Gastrocnemius medialis (tissue), 4 donors: ENCODE measurements at regions not wholly inside any gene's neighbourhood (a gene's known extent, or its start where the extent isn't known, plus 50 kb on each side); places are given as distances from the start of the nearest gene placed in this dataset.

Experiments
- ATAC-seq, 2 donors: fragments of 150-250 bp; one replicate each; pipeline ENCODE4 v1.9.1; 2016
- DNase-seq, 2 donors: peaks; one replicate each; pipeline ENCODE4 v3.0.0-alpha.2; 2019
- H3K27ac ChIP-seq, 4 donors: fragments of 200-600 bp; sonication (generic); 1 replicate in 1 of 4; 2 replicates in 3 of 4; pipeline ENCODE4 v1.5.1; 2016 to 2018; ENCODE audit warnings: mild to moderate bottlenecking in 2 of 4, moderate library complexity in 1 of 4
- H3K27me3 ChIP-seq, 3 donors: fragments of 200-600 bp; sonication (generic) in 2 of 3; 1 replicate in 1 of 3; 2 replicates in 2 of 3; pipeline versions ENCODE4 v1.5.1 to v1.6.0; 2016 to 2019; ENCODE audit warnings: mild to moderate bottlenecking in 1 of 3, moderate library complexity in 1 of 3
- H3K36me3 ChIP-seq, 2 donors: fragments of 200-600 bp; sonication (generic) in 1 of 2; one replicate each; pipeline ENCODE4 v1.5.1; 2017 to 2018
- H3K4me1 ChIP-seq, 2 donors: fragments of 200-600 bp; sonication (generic) in 1 of 2; one replicate each; pipeline ENCODE4 v1.5.1; 2016 to 2017; ENCODE audit warnings: mild to moderate bottlenecking in 2 of 2
- H3K4me3 ChIP-seq, 4 donors: fragments of 200-600 bp; sonication (generic) in 3 of 4; 1 replicate in 1 of 4; 2 replicates in 3 of 4; pipeline ENCODE4 v1.5.1; 2016 to 2019; ENCODE audit warnings: mild to moderate bottlenecking in 2 of 4
- H3K9me3 ChIP-seq, 3 donors: fragments of 200-600 bp; sonication (generic) in 2 of 3; 1 replicate in 1 of 3; 2 replicates in 2 of 3; pipeline ENCODE4 v1.5.1; 2016 to 2019
- CTCF ChIP-seq, 5 experiments: fragments of 450-650 bp in 3 of 5; fragments of 200-600 bp in 2 of 5; sonication (generic) in 2 of 5; IDR thresholded peaks in 4 of 5; conservative IDR thresholded peaks in 1 of 5; 1 replicate in 4 of 5; 2 replicates in 1 of 5; pipeline ENCODE4 v1.5.1; 2016 to 2019; ENCODE audit warnings: antibody characterized with exemption in 5 of 5, mild to moderate bottlenecking in 3 of 5, moderate library complexity in 3 of 5
- POLR2A ChIP-seq, 2 donors: fragments of 450-650 bp; IDR thresholded peaks; one replicate each; pipeline ENCODE4 v1.6.1; 2017; ENCODE audit warnings: antibody characterized with exemption in 2 of 2, mild to moderate bottlenecking in 2 of 2, moderate library complexity in 2 of 2
- in situ Hi-C, 4 donors: fragments of 200-750 bp; cut with MboI; loops; one replicate each; pipeline versions ENCODE4 v1.15.0 to v1.8.0; 2017; ENCODE audit warnings: low sequenced_read_pairs in 4 of 4
- intact Hi-C: fragments of 100-400 bp; cut with DNase I; formaldehyde crosslinking; loops from one replicate; pipeline ENCODE4 v1.15.1; 2023; ENCODE audit warnings: low total_unique reads

GRCh38 chr5:138654281-138654867 lies 79.2 kb upstream of the HSPA9 start:
- ATAC-seq (no peak), DNase-seq (no peak)
- H3K4me1 ChIP-seq = no peaks in the 10 kb centered on the region
- no peak overlapping the region for H3K27ac ChIP-seq
- no peak overlapping the region for H3K4me3 ChIP-seq
- TF ChIP-seq POLR2A (IDR thresholded peaks at IDR 0.05) (no peak), CTCF (IDR thresholded peaks at IDR 0.05 in 4 of 5, conservative IDR thresholded peaks at IDR 0.05 in 1 of 5) (no peak)
- intact Hi-C loops (no loop called here), in situ Hi-C loops (no loop called here)
- no peaks in the 10 kb centered on the region for H3K36me3 ChIP-seq
- H3K27me3 ChIP-seq = no peaks in the 10 kb centered on the region
- no peaks in the 10 kb centered on the region for H3K9me3 ChIP-seq

GRCh38 chr5:138653502-138653901 lies 78.3 kb upstream of the HSPA9 start:
- no peak for DNase-seq
- H3K4me1 ChIP-seq = no peaks in the 10 kb centered on the region
- intact Hi-C loops (no loop called here), in situ Hi-C loops (no loop called here)
- H3K27me3 ChIP-seq = no peaks in the 10 kb centered on the region
- no peak overlapping the region for H3K4me3 ChIP-seq
- no peak for ATAC-seq
- no peak overlapping the region for H3K27ac ChIP-seq
- H3K36me3 ChIP-seq = no peaks in the 10 kb centered on the region
- TF ChIP-seq CTCF (IDR thresholded peaks at IDR 0.05 in 4 of 5, conservative IDR thresholded peaks at IDR 0.05 in 1 of 5) = no peak
- TF ChIP-seq POLR2A (IDR thresholded peaks at IDR 0.05) = no peak
- H3K9me3 ChIP-seq = no peaks in the 10 kb centered on the region

- no peak for TF ChIP-seq CTCF (IDR thresholded peaks at IDR 0.05 in 4 of 5, conservative IDR thresholded peaks at IDR 0.05 in 1 of 5)
- TF ChIP-seq POLR2A (IDR thresholded peaks at IDR 0.05) = no peak
- Histone ChIP-seq H3K4me3 (no peak overlapping the region), H3K36me3 (no peaks in the 10 kb centered on the region), H3K9me3 (no peaks in the 10 kb centered on the region), H3K27ac (no peak overlapping the region), H3K4me1 (no peaks in the 10 kb centered on the region), H3K27me3 (no peaks in the 10 kb centered on the region)
- no peak for DNase-seq
- ATAC-seq = no peak
- in situ Hi-C loops (no loop called here), intact Hi-C loops (no loop called here)
Measured at GRCh38 chr5:138651767-138652117, 76.5 kb upstream of the HSPA9 start.

GRCh38 chr5:138651058-138651766 lies 76.0 kb upstream of the HSPA9 start:
- ATAC-seq (no peak), DNase-seq (no peak)
- Histone ChIP-seq H3K27me3 (no peaks in the 10 kb centered on the region), H3K36me3 (no peaks in the 10 kb centered on the region), H3K4me1 (no peaks in the 10 kb centered on the region), H3K4me3 (no peak overlapping the region), H3K27ac (no peak overlapping the region), H3K9me3 (no peaks in the 10 kb centered on the region)
- intact Hi-C loops (no loop called here), in situ Hi-C loops (no loop called here)
- TF ChIP-seq CTCF (IDR thresholded peaks at IDR 0.05 in 4 of 5, conservative IDR thresholded peaks at IDR 0.05 in 1 of 5) (no peak), POLR2A (IDR thresholded peaks at IDR 0.05) (no peak)

GRCh38 chr5:138650196-138650595 lies 75.0 kb upstream of the HSPA9 start:
- Histone ChIP-seq H3K27me3 (no peaks in the 10 kb centered on the region), H3K9me3 (no peaks in the 10 kb centered on the region), H3K4me1 (no peaks in the 10 kb centered on the region), H3K27ac (no peak overlapping the region), H3K4me3 (no peak overlapping the region), H3K36me3 (no peaks in the 10 kb centered on the region)
- intact Hi-C loops = no loop called here
- in situ Hi-C loops = no loop called here
- DNase-seq (no peak), ATAC-seq (no peak)
- TF ChIP-seq POLR2A (IDR thresholded peaks at IDR 0.05) (no peak), CTCF (IDR thresholded peaks at IDR 0.05 in 4 of 5, conservative IDR thresholded peaks at IDR 0.05 in 1 of 5) (no peak)
